ENCODE measurements at regions not wholly inside any gene's neighbourhood (a gene's known extent, or its start where the extent isn't known, plus 50 kb on each side); places are given as distances from the start of the nearest gene placed in this dataset.

DNA sequence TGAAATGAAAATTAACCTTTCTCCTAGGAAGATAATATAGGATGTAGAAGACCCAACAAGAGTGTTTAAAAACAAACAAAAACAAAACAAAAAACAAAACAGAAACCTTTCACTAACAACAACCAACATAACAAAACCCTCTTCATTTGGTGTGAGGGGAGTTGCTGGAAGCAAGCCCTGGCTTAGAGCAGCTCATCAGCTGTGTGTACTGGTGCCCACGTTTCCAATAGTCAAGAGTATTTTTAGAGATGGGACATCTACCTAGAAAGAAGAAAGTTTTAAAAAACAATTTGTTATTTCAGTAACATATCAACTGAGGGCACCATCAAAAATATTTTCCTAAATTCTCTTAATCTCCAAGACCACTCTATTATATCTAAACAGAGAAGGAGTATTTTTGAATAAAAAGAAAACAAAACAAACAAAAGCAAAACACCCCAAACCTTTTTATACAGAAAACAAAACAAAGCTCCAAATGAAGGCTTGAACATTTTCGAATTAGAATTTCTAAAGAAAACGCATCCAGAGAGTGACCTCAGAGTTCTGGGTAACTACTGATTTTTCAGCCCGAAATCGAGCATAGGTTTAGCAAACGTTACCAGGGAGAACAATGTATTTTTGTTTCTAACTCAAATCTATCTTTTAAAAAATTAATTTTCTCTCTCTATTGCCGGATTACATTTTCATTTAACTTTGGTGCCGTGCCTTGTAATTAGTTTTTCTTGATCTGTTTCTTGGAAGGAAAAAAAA, 134.6 kb downstream of the INSIG2 start:
- DNase-seq (ENCODE audit: low read depth) = no peak
- H3K4me3 ChIP-seq (ENCODE audit: low read depth, low read length) = no peak overlapping the region
- TF ChIP-seq, protein P1, sequence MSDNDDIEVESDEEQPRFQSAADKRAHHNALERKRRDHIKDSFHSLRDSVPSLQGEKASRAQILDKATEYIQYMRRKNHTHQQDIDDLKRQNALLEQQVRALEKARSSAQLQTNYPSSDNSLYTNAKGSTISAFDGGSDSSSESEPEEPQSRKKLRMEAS (IDR thresholded peaks at IDR 0.05; ENCODE audit: low read depth, low read length) = no peak
- TF ChIP-seq CTCF (IDR thresholded peaks at IDR 0.05; ENCODE audit: low read depth, low read length) = no peak
- TF ChIP-seq MYC (IDR thresholded peaks at IDR 0.05; ENCODE audit: low read depth, low read length) = no peak
- no peak for TF ChIP-seq POLR2A (IDR thresholded peaks at IDR 0.05; ENCODE audit: extremely low read depth, insufficient read length)

GRCh38 chr2:118222273-118222594, 134.0 kb downstream of the INSIG2 start:
- DNase-seq (ENCODE audit: low read depth) = no peak
- no peak overlapping the region for H3K4me3 ChIP-seq (ENCODE audit: low read depth, low read length)
- TF ChIP-seq CTCF (IDR thresholded peaks at IDR 0.05; ENCODE audit: low read depth, low read length) (no peak), POLR2A (IDR thresholded peaks at IDR 0.05; ENCODE audit: extremely low read depth, insufficient read length) (no peak), MYC (IDR thresholded peaks at IDR 0.05; ENCODE audit: low read depth, low read length) (no peak)
- TF ChIP-seq, protein P1 (IDR thresholded peaks at IDR 0.05; ENCODE audit: low read depth, low read length) = no peak

- DNase-seq (ENCODE audit: low read depth) = peak; percentile 72
Measured at GRCh38 chr2:118221536-118222272, 133.4 kb downstream of the INSIG2 start.

GRCh38 chr2:118219611-118220010, 131.3 kb downstream of the INSIG2 start:
- H3K4me3 ChIP-seq (ENCODE audit: low read depth, low read length) = no peak overlapping the region
- TF ChIP-seq, protein P1 (IDR thresholded peaks at IDR 0.05; ENCODE audit: low read depth, low read length) = no peak
- no peak for TF ChIP-seq MYC (IDR thresholded peaks at IDR 0.05; ENCODE audit: low read depth, low read length)
- TF ChIP-seq POLR2A (IDR thresholded peaks at IDR 0.05; ENCODE audit: extremely low read depth, insufficient read length) = no peak
- TF ChIP-seq CTCF (IDR thresholded peaks at IDR 0.05; ENCODE audit: low read depth, low read length) = no peak
- no peak for DNase-seq (ENCODE audit: low read depth)

More at GRCh38 chr2:118221536-118222272, 133.4 kb downstream of the INSIG2 start:
- no peak for TF ChIP-seq MYC (IDR thresholded peaks at IDR 0.05; ENCODE audit: low read depth, low read length)
- TF ChIP-seq CTCF (IDR thresholded peaks at IDR 0.05; ENCODE audit: low read depth, low read length) = peak; percentile 72
- H3K4me3 ChIP-seq (ENCODE audit: low read depth, low read length) = no peak overlapping the region

DNA sequence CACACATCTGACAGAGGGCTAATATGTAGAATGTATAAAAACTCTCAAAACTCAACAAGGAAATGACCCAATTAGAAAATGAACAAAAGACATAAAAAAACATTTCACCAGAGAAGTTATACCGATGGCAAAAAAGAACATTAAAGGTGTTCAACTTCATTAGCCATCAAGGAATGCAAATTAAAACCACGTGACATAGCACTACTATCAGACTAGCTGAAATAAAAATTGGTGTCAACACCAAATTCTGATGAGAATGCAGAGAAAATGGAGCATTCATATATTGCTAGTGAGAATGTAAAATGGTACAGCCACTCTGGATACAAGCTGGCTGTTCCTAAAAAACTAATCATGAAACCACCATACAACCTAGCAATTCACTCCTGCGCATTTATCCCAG, 128.0 kb downstream of the INSIG2 start:
- H3K4me3 ChIP-seq (ENCODE audit: low read depth, low read length) = no peak overlapping the region
- no peak for DNase-seq (ENCODE audit: low read depth)
- TF ChIP-seq CTCF (IDR thresholded peaks at IDR 0.05; ENCODE audit: low read depth, low read length) (no peak), POLR2A (IDR thresholded peaks at IDR 0.05; ENCODE audit: extremely low read depth, insufficient read length) (no peak), MYC (IDR thresholded peaks at IDR 0.05; ENCODE audit: low read depth, low read length) (no peak)
- TF ChIP-seq, protein P1 (IDR thresholded peaks at IDR 0.05; ENCODE audit: low read depth, low read length) = no peak
